Inflammatory macrophage (primary cell): ENCODE measurements at regions not wholly inside any gene's neighbourhood (a gene's known extent, or its start where the extent isn't known, plus 50 kb on each side); places are given as distances from the start of the nearest gene placed in this dataset.

Experiments
- DNase-seq, 2 donors: peaks; one replicate each; pipeline ENCODE4 v3.0.0-alpha.2; 2020 to 2022

- no peak for DNase-seq
These were observed 68.6 kb downstream of the ZNF621 start for GRCh38 chr3:40593351-40593750.

- no peak for DNase-seq
These were observed 72.7 kb downstream of the ZNF621 start for GRCh38 chr3:40597441-40597840.

GRCh38 chr3:40598338-40598737 is 73.6 kb downstream of the ZNF621 start:
- no peak for DNase-seq

GRCh38 chr3:40598962-40599361 is 74.2 kb downstream of the ZNF621 start:
- no peak for DNase-seq

GRCh38 chr3:40602778-40603385 is 78.1 kb downstream of the ZNF621 start:
- DNase-seq: no peak

- DNase-seq: no peak
These were observed 81.2 kb downstream of the ZNF621 start for GRCh38 chr3:40605960-40606359.

GRCh38 chr3:40608091-40608490 is 83.3 kb downstream of the ZNF621 start:
- DNase-seq: no peak

- DNase-seq: no peak
These were observed 88.5 kb downstream of the ZNF621 start for GRCh38 chr3:40613306-40613705.

- DNase-seq: no peak
These were observed 90.6 kb downstream of the ZNF621 start for GRCh38 chr3:40615110-40615915.

- no peak for DNase-seq
These were observed 91.4 kb downstream of the ZNF621 start for GRCh38 chr3:40615918-40616819.

- DNase-seq: no peak
These were observed 92.3 kb downstream of the ZNF621 start for GRCh38 chr3:40617084-40617483.

GRCh38 chr3:40618158-40618557 is 93.4 kb downstream of the ZNF621 start:
- DNase-seq: no peak

- no peak for DNase-seq
These were observed 95.4 kb downstream of the ZNF621 start for GRCh38 chr3:40620151-40620550.

GRCh38 chr3:40621252-40621651 is 96.5 kb downstream of the ZNF621 start:
- no peak for DNase-seq

- DNase-seq: peak; percentile 72 to 81
These were observed 98.8 kb downstream of the ZNF621 start for GRCh38 chr3:40623567-40623966.

GRCh38 chr3:40624189-40624769 is 99.5 kb downstream of the ZNF621 start:
- no peak for DNase-seq

- no peak for DNase-seq
These were observed 102.3 kb downstream of the ZNF621 start for GRCh38 chr3:40627095-40627494.

- DNase-seq: no peak
These were observed 104.2 kb downstream of the ZNF621 start for GRCh38 chr3:40628984-40629383.

- no peak for DNase-seq
These were observed 106.7 kb downstream of the ZNF621 start for GRCh38 chr3:40631341-40631995.

GRCh38 chr3:40637906-40638305 is 113.1 kb downstream of the ZNF621 start:
- no peak for DNase-seq

GRCh38 chr3:40639006-40639405 is 114.2 kb downstream of the ZNF621 start:
- no peak for DNase-seq

GRCh38 chr3:40642812-40643211 is 118.1 kb downstream of the ZNF621 start:
- no peak for DNase-seq
